ENCODE measurements at regions not wholly inside any gene's neighbourhood (a gene's known extent, or its start where the extent isn't known, plus 50 kb on each side); places are given as distances from the start of the nearest gene placed in this dataset.

GRCh38 chr15:98418122-98418521, 230.2 kb upstream of the IGF1R start:
- H3K27ac ChIP-seq (replicated peaks): no peak overlapping the region
- no peak for TF ChIP-seq GABPA (IDR thresholded peaks at IDR 0.05; ENCODE audit: low read depth)
- TF ChIP-seq, protein P1, sequence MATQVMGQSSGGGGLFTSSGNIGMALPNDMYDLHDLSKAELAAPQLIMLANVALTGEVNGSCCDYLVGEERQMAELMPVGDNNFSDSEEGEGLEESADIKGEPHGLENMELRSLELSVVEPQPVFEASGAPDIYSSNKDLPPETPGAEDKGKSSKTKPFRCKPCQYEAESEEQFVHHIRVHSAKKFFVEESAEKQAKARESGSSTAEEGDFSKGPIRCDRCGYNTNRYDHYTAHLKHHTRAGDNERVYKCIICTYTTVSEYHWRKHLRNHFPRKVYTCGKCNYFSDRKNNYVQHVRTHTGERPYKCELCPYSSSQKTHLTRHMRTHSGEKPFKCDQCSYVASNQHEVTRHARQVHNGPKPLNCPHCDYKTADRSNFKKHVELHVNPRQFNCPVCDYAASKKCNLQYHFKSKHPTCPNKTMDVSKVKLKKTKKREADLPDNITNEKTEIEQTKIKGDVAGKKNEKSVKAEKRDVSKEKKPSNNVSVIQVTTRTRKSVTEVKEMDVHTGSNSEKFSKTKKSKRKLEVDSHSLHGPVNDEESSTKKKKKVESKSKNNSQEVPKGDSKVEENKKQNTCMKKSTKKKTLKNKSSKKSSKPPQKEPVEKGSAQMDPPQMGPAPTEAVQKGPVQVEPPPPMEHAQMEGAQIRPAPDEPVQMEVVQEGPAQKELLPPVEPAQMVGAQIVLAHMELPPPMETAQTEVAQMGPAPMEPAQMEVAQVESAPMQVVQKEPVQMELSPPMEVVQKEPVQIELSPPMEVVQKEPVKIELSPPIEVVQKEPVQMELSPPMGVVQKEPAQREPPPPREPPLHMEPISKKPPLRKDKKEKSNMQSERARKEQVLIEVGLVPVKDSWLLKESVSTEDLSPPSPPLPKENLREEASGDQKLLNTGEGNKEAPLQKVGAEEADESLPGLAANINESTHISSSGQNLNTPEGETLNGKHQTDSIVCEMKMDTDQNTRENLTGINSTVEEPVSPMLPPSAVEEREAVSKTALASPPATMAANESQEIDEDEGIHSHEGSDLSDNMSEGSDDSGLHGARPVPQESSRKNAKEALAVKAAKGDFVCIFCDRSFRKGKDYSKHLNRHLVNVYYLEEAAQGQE (IDR thresholded peaks at IDR 0.05; ENCODE audit: insufficient replicate concordance, low read depth): no peak
- no peak for TF ChIP-seq POLR2AphosphoS5 (IDR thresholded peaks at IDR 0.05; ENCODE audit: low read depth)
- no peak for TF ChIP-seq SPI1 (IDR thresholded peaks at IDR 0.05; ENCODE audit: borderline replicate concordance, low read depth)
- H3K4me3 ChIP-seq (replicated peaks; ENCODE audit: insufficient read depth, low read length): no peak overlapping the region
- peaks cover 15% of the 10 kb centered on the region for H3K27me3 ChIP-seq (ENCODE audit: insufficient read depth, poor library complexity, severe bottlenecking)
- no peak for DNase-seq (ENCODE audit: low read depth in 1 of 2, low spot score in 1 of 2)

- DNase-seq (ENCODE audit: low read depth in 1 of 2, low spot score in 1 of 2): no peak
- Histone ChIP-seq H3K27me3 (ENCODE audit: insufficient read depth, poor library complexity, severe bottlenecking) (peaks cover 14% of the 10 kb centered on the region), H3K27ac (replicated peaks) (no peak overlapping the region), H3K4me3 (replicated peaks; ENCODE audit: insufficient read depth, low read length) (no peak overlapping the region)
- no peak for TF ChIP-seq GABPA (IDR thresholded peaks at IDR 0.05; ENCODE audit: low read depth)
- TF ChIP-seq, protein P1 (IDR thresholded peaks at IDR 0.05; ENCODE audit: insufficient replicate concordance, low read depth): no peak
- TF ChIP-seq CTCF (IDR thresholded peaks at IDR 0.05; ENCODE audit: insufficient read depth, low read length): no peak
- TF ChIP-seq SPI1 (IDR thresholded peaks at IDR 0.05; ENCODE audit: borderline replicate concordance, low read depth): no peak
- TF ChIP-seq POLR2AphosphoS5 (IDR thresholded peaks at IDR 0.05; ENCODE audit: low read depth): no peak
Measured at GRCh38 chr15:98419173-98419780, 229.1 kb upstream of the IGF1R start.

DNA sequence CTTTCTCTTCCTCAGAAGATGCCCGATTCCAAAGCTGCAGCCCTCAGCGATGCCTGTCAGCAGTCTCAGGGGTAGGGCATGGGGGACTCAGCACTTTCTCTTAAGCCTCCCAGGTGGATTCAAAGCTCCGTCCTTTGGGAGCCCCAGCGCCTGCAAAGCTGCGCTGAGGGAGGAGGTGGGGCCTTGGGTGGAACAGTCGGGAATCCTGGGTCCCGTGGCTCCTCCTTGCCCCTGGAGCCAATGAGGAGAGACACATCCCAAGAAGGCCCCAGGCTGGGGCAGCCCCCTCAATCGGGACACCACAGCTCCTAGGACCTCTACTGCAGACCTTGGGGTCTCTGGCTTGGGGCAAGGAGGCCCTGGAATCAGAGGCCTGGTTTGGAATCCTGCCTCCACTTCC, 227.5 kb upstream of the IGF1R start:
- no peak overlapping the region for H3K27ac ChIP-seq (replicated peaks)
- no peak for DNase-seq (ENCODE audit: low read depth in 1 of 2, low spot score in 1 of 2)
- TF ChIP-seq GABPA (IDR thresholded peaks at IDR 0.05; ENCODE audit: low read depth) (no peak), CTCF (IDR thresholded peaks at IDR 0.05; ENCODE audit: insufficient read depth, low read length) (no peak), SPI1 (IDR thresholded peaks at IDR 0.05; ENCODE audit: borderline replicate concordance, low read depth) (no peak), POLR2AphosphoS5 (IDR thresholded peaks at IDR 0.05; ENCODE audit: low read depth) (no peak)
- TF ChIP-seq, protein P1 (IDR thresholded peaks at IDR 0.05; ENCODE audit: insufficient replicate concordance, low read depth): no peak
- no peak overlapping the region for H3K4me3 ChIP-seq (replicated peaks; ENCODE audit: insufficient read depth, low read length)
- peaks cover 17% of the 10 kb centered on the region for H3K27me3 ChIP-seq (ENCODE audit: insufficient read depth, poor library complexity, severe bottlenecking)
